ENCODE measurements at regions not wholly inside any gene's neighbourhood (a gene's known extent, or its start where the extent isn't known, plus 50 kb on each side); places are given as distances from the start of the nearest gene placed in this dataset.
A peak's percentile ranks its signal among the peaks of the same experiment; 100 is the strongest.
"Not testable (repeated sequence)": the region's sequence is repeated elsewhere in the genome, so short reads cannot be mapped to it uniquely, and the experiment has no call there.

GRCh38 chr2:89585558-89585920 is 894.1 kb downstream of the RPIA start (continued):
- TF ChIP-seq DMAP1 (CRISPR knock-in tag; IDR thresholded peaks at IDR 0.05), result 0 out of 2 replicates have a peak, but pooled peaks have one; percentile 27
- TF ChIP-seq ZNF687 (CRISPR knock-in tag; IDR thresholded peaks at IDR 0.05), result peak; percentile 40
- TF ChIP-seq ZNF264 (CRISPR knock-in tag; IDR thresholded peaks at IDR 0.05), result 0 out of 2 replicates have a peak, but pooled peaks have one; percentile 21
- peak; percentile 51; the same call in 1 of the 2 replicates for TF ChIP-seq SAP130 (CRISPR knock-in tag; IDR thresholded peaks at IDR 0.05; ENCODE audit: low read depth)
- TF ChIP-seq POLR2G (IDR thresholded peaks at IDR 0.05; ENCODE audit: low read depth, low read length), result 0 out of 2 replicates have a peak, but pooled peaks have one; percentile 22

GRCh38 chr2:89599843-89600242 is 908.4 kb downstream of the RPIA start:
- H3K4me1 ChIP-seq (ENCODE audit: insufficient read depth, low read length); H3K4me2 ChIP-seq (ENCODE audit: low read depth, low read length); intact Hi-C loops (cut with micrococcal nuclease; ENCODE audit: unreplicated experiment); H3K27me3 ChIP-seq (ENCODE audit: control insufficient read depth in 1 of 2, insufficient read depth in 2 of 2, low read length in 2 of 2); H3K79me2 ChIP-seq (ENCODE audit: insufficient read depth, low read length); CTCF ChIA-PET (ENCODE audit: low intra/inter-chr PET ratio, low total read pairs); ATAC-seq; BruUV-seq (replicated peaks); H3K9me3 ChIP-seq (ENCODE audit: low read length); DNase-seq (ENCODE audit: low spot score); FAIRE-seq; H3K9ac ChIP-seq (ENCODE audit: insufficient read depth, low read depth, low read length); H3K27ac ChIP-seq (ENCODE audit: extremely low read length, insufficient read depth, low read length); H3K4me3 ChIP-seq (replicated peaks in 1 of 3; ENCODE audit: insufficient read depth in 1 of 3, low read depth in 2 of 3, low read length in 3 of 3); POLR2A ChIA-PET; H4K20me1 ChIP-seq (ENCODE audit: insufficient read depth, low read length); H2AFZ ChIP-seq (ENCODE audit: low read length); in situ Hi-C loops (cut with HindIII; ENCODE audit: extremely low pct_ligation_motif_present, low pct_unique_long_range_greater_than_20kb); H3K36me3 ChIP-seq (replicated peaks in 1 of 2; ENCODE audit: control insufficient read depth in 1 of 2, insufficient read depth in 2 of 2, low read length in 2 of 2): not testable (repeated sequence)
- 8% methylated on average over 3 of the region's 4 CpGs for WGBS (ENCODE audit: low lambda C conversion rate)

- CTCF ChIA-PET (ENCODE audit: low intra/inter-chr PET ratio, low total read pairs); H3K9me3 ChIP-seq (ENCODE audit: low read length); H3K27ac ChIP-seq (ENCODE audit: extremely low read length, insufficient read depth, low read length); FAIRE-seq; intact Hi-C loops (cut with micrococcal nuclease; ENCODE audit: unreplicated experiment); DNase-seq (ENCODE audit: low spot score); BruUV-seq (replicated peaks); H3K9ac ChIP-seq (ENCODE audit: insufficient read depth, low read depth, low read length); H4K20me1 ChIP-seq (ENCODE audit: insufficient read depth, low read length); POLR2A ChIA-PET; H3K79me2 ChIP-seq (ENCODE audit: insufficient read depth, low read length); H3K4me1 ChIP-seq (ENCODE audit: insufficient read depth, low read length); ATAC-seq; H3K4me2 ChIP-seq (ENCODE audit: low read depth, low read length); H2AFZ ChIP-seq (ENCODE audit: low read length); H3K27me3 ChIP-seq (ENCODE audit: control insufficient read depth in 1 of 2, insufficient read depth in 2 of 2, low read length in 2 of 2); in situ Hi-C loops (cut with HindIII; ENCODE audit: extremely low pct_ligation_motif_present, low pct_unique_long_range_greater_than_20kb); H3K4me3 ChIP-seq (replicated peaks in 1 of 3; ENCODE audit: insufficient read depth in 1 of 3, low read depth in 2 of 3, low read length in 3 of 3); H3K36me3 ChIP-seq (replicated peaks in 1 of 2; ENCODE audit: control insufficient read depth in 1 of 2, insufficient read depth in 2 of 2, low read length in 2 of 2): not testable (repeated sequence)
- 0% methylated on average over 2 of the region's 2 CpGs for WGBS (ENCODE audit: low lambda C conversion rate)
Observed at GRCh38 chr2:89606514-89606913, 915.0 kb downstream of the RPIA start.

GRCh38 chr2:89610207-89610926 is 918.9 kb downstream of the RPIA start:
- H3K9ac ChIP-seq (ENCODE audit: insufficient read depth, low read depth, low read length); H3K36me3 ChIP-seq (replicated peaks in 1 of 2; ENCODE audit: control insufficient read depth in 1 of 2, insufficient read depth in 2 of 2, low read length in 2 of 2); POLR2A ChIA-PET; H3K4me2 ChIP-seq (ENCODE audit: low read depth, low read length); H2AFZ ChIP-seq (ENCODE audit: low read length); H4K20me1 ChIP-seq (ENCODE audit: insufficient read depth, low read length); H3K4me1 ChIP-seq (ENCODE audit: insufficient read depth, low read length); in situ Hi-C loops (cut with HindIII; ENCODE audit: extremely low pct_ligation_motif_present, low pct_unique_long_range_greater_than_20kb); intact Hi-C loops (cut with micrococcal nuclease; ENCODE audit: unreplicated experiment); H3K27me3 ChIP-seq (ENCODE audit: control insufficient read depth in 1 of 2, insufficient read depth in 2 of 2, low read length in 2 of 2); H3K4me3 ChIP-seq (replicated peaks in 1 of 3; ENCODE audit: insufficient read depth in 1 of 3, low read depth in 2 of 3, low read length in 3 of 3); DNase-seq (ENCODE audit: low spot score); H3K9me3 ChIP-seq (ENCODE audit: low read length); H3K79me2 ChIP-seq (ENCODE audit: insufficient read depth, low read length); H3K27ac ChIP-seq (ENCODE audit: extremely low read length, insufficient read depth, low read length); ATAC-seq; CTCF ChIA-PET (ENCODE audit: low intra/inter-chr PET ratio, low total read pairs); BruUV-seq (replicated peaks); FAIRE-seq: not testable (repeated sequence)
- 56% methylated on average over 33 of the region's 33 CpGs for WGBS (ENCODE audit: low lambda C conversion rate)

Data from HepG2 (cell line).